Hepatocyte (in vitro differentiated cells): ENCODE measurements at regions not wholly inside any gene's neighbourhood (a gene's known extent, or its start where the extent isn't known, plus 50 kb on each side); places are given as distances from the start of the nearest gene placed in this dataset.

Source experiments
- EZH2 ChIP-seq: fragments of 200-600 bp; sonication (generic); IDR thresholded peaks from 2 replicates; pipeline ENCODE4 v1.6.1; 2016; ENCODE audit warnings: antibody characterized with exemption, mild to moderate bottlenecking, borderline replicate concordance
- TF ChIP-seq, protein P1 (sequence below): fragments of 200-600 bp; sonication (generic); IDR thresholded peaks from 2 replicates; pipeline ENCODE4 v1.5.1; 2016; ENCODE audit warnings: antibody characterized with exemption, mild to moderate bottlenecking; ENCODE audit not compliant: poor library complexity

GRCh38 chr17:5793899-5794298, 209.6 kb upstream of the NLRP1 start:
- TF ChIP-seq, protein P1, sequence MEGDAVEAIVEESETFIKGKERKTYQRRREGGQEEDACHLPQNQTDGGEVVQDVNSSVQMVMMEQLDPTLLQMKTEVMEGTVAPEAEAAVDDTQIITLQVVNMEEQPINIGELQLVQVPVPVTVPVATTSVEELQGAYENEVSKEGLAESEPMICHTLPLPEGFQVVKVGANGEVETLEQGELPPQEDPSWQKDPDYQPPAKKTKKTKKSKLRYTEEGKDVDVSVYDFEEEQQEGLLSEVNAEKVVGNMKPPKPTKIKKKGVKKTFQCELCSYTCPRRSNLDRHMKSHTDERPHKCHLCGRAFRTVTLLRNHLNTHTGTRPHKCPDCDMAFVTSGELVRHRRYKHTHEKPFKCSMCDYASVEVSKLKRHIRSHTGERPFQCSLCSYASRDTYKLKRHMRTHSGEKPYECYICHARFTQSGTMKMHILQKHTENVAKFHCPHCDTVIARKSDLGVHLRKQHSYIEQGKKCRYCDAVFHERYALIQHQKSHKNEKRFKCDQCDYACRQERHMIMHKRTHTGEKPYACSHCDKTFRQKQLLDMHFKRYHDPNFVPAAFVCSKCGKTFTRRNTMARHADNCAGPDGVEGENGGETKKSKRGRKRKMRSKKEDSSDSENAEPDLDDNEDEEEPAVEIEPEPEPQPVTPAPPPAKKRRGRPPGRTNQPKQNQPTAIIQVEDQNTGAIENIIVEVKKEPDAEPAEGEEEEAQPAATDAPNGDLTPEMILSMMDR: peak; percentile 14
- no peak for TF ChIP-seq EZH2
